SK-N-SH (cell line): ENCODE measurements at regions not wholly inside any gene's neighbourhood (a gene's known extent, or its start where the extent isn't known, plus 50 kb on each side); places are given as distances from the start of the nearest gene placed in this dataset.

Experiments
- CHD2 ChIP-seq: fragments of 150-350 bp; IDR thresholded peaks from 2 replicates; pipeline ENCODE4 v1.6.1; 2018; ENCODE audit warnings: low read length; ENCODE audit not compliant: partially characterized antibody
- CTCF ChIP-seq: fragments of 200-600 bp; sonication (generic); IDR thresholded peaks from 2 replicates; pipeline ENCODE4 v1.6.1; 2017; ENCODE audit warnings: antibody characterized with exemption, mild to moderate bottlenecking, moderate library complexity
- EP300 ChIP-seq, 2 experiments: IDR thresholded peaks; 2 replicates each; pipeline versions ENCODE4 v1.4.0 to v1.6.1; 2012; ENCODE audit warnings: borderline replicate concordance in 1 of 2, low read depth in 1 of 2, low read length in 1 of 2
- FOXM1 ChIP-seq: IDR thresholded peaks from 2 replicates; pipeline ENCODE4 v1.4.0; 2012; ENCODE audit warnings: low read depth, mild to moderate bottlenecking
- JUND ChIP-seq: IDR thresholded peaks from 2 replicates; pipeline ENCODE4 v1.4.0; 2012
- NFIC ChIP-seq: IDR thresholded peaks from 2 replicates; pipeline ENCODE4 v1.4.0; 2012; ENCODE audit warnings: borderline replicate concordance
- POLR2AphosphoS5 ChIP-seq: IDR thresholded peaks from 2 replicates; pipeline ENCODE4 v1.6.1; 2012; ENCODE audit warnings: low read depth, low read length
- RAD21 ChIP-seq: IDR thresholded peaks from 2 replicates; pipeline ENCODE4 v1.6.1; 2012; ENCODE audit warnings: mild to moderate bottlenecking, low read length
- REST ChIP-seq: IDR thresholded peaks from 2 replicates; pipeline ENCODE4 v1.6.1; 2012; ENCODE audit warnings: mild to moderate bottlenecking, low read depth, low read length, moderate library complexity
- RXRA ChIP-seq: IDR thresholded peaks from 2 replicates; pipeline ENCODE4 v1.4.0; 2012; ENCODE audit warnings: low read depth, mild to moderate bottlenecking, borderline replicate concordance
- SMC3 ChIP-seq: IDR thresholded peaks from 2 replicates; pipeline ENCODE4 v1.6.1; 2012; ENCODE audit warnings: low read depth, low read length, improper control_type of control experiment
- USF1 ChIP-seq: IDR thresholded peaks from 2 replicates; pipeline ENCODE4 v1.4.0; 2012; ENCODE audit warnings: low read depth, borderline replicate concordance
- YY1 ChIP-seq: IDR thresholded peaks from 2 replicates; pipeline ENCODE4 v1.4.0; 2012; ENCODE audit warnings: low read depth, mild to moderate bottlenecking
- TF ChIP-seq, protein P1 (sequence below): IDR thresholded peaks from 2 replicates; pipeline ENCODE4 v1.4.0; 2012; ENCODE audit warnings: low read depth

GRCh38 chr10:8502573-8502972 lies 448.1 kb downstream of the GATA3 start:
- TF ChIP-seq POLR2AphosphoS5 = no peak
- no peak for TF ChIP-seq CTCF
- no peak for TF ChIP-seq NFIC
- no peak for TF ChIP-seq RXRA
- TF ChIP-seq SMC3 = no peak
- TF ChIP-seq EP300 (IDR thresholded peaks at IDR 0.05; ENCODE audit: borderline replicate concordance in 1 of 2, low read depth in 1 of 2, low read length in 1 of 2) = no peak
- TF ChIP-seq, protein P1, sequence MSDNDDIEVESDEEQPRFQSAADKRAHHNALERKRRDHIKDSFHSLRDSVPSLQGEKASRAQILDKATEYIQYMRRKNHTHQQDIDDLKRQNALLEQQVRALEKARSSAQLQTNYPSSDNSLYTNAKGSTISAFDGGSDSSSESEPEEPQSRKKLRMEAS = no peak
- TF ChIP-seq YY1 = no peak
- TF ChIP-seq REST = no peak
- TF ChIP-seq USF1 = no peak
- no peak for TF ChIP-seq RAD21
- TF ChIP-seq FOXM1 = no peak
- no peak for TF ChIP-seq CHD2
- TF ChIP-seq JUND = no peak
